HL-60 (cell line): ENCODE measurements at regions not wholly inside any gene's neighbourhood (a gene's known extent, or its start where the extent isn't known, plus 50 kb on each side); places are given as distances from the start of the nearest gene placed in this dataset.

Experiments
- DNase-seq, 2 experiments: peaks; one replicate each; pipeline ENCODE4 v3.0.0-alpha.2; 2010 to 2020; ENCODE audit warnings: low read depth in 1 of 2, low spot score in 1 of 2
- H3K27ac ChIP-seq: fragments of 250-450 bp; sonication (Bioruptor Pico); replicated peaks from 2 replicates; pipeline ENCODE4 v1.5.1; 2020; ENCODE audit warnings: mild to moderate bottlenecking, moderate library complexity
- H3K27me3 ChIP-seq: fragments of 250-450 bp; sonication (Bioruptor Pico); 2 replicates; pipeline ENCODE4 v1.5.1; 2021; ENCODE audit warnings: mild to moderate bottlenecking, moderate library complexity; ENCODE audit not compliant: insufficient read depth, poor library complexity, severe bottlenecking
- H3K4me3 ChIP-seq: replicated peaks from 2 replicates; pipeline ENCODE4 v1.5.1; 2011; ENCODE audit warnings: mild to moderate bottlenecking, control low read depth, low read length; ENCODE audit not compliant: insufficient read depth
- CTCF ChIP-seq: IDR thresholded peaks from one replicate; pipeline ENCODE4 v1.5.1; 2011; ENCODE audit warnings: low read length, control low read depth, inconsistent platforms; ENCODE audit not compliant: insufficient read depth
- GABPA ChIP-seq: IDR thresholded peaks from 2 replicates; pipeline ENCODE4 v1.6.1; 2012; ENCODE audit warnings: low read depth
- POLR2AphosphoS5 ChIP-seq: IDR thresholded peaks from 2 replicates; pipeline ENCODE4 v1.6.1; 2012; ENCODE audit warnings: low read depth
- REST ChIP-seq: IDR thresholded peaks from 2 replicates; pipeline ENCODE4 v1.6.1; 2012; ENCODE audit warnings: low read depth; ENCODE audit not compliant: insufficient replicate concordance
- SPI1 ChIP-seq: IDR thresholded peaks from 2 replicates; pipeline ENCODE4 v1.6.1; 2012; ENCODE audit warnings: low read depth, mild to moderate bottlenecking, borderline replicate concordance

GRCh38 chr11:23995891-23996290 is 501.0 kb upstream of the LUZP2 start:
- Histone ChIP-seq H3K27me3 (no peaks in the 10 kb centered on the region), H3K27ac (no peak overlapping the region), H3K4me3 (no peak overlapping the region)
- TF ChIP-seq SPI1 (no peak), GABPA (no peak), POLR2AphosphoS5 (no peak)
- no peak for DNase-seq

- TF ChIP-seq GABPA = no peak
- TF ChIP-seq SPI1 = no peak
- no peak for TF ChIP-seq REST
- TF ChIP-seq CTCF = no peak
- TF ChIP-seq POLR2AphosphoS5 = no peak
- no peak overlapping the region for H3K27ac ChIP-seq
- H3K4me3 ChIP-seq = no peak overlapping the region
Observed at GRCh38 chr11:23997356-23997755, 499.5 kb upstream of the LUZP2 start.

GRCh38 chr11:24005202-24005876 is 491.5 kb upstream of the LUZP2 start:
- no peak overlapping the region for H3K27ac ChIP-seq
- H3K4me3 ChIP-seq = no peak overlapping the region
- no peaks in the 10 kb centered on the region for H3K27me3 ChIP-seq
- no peak for DNase-seq
- TF ChIP-seq CTCF (no peak), REST (no peak)

More at GRCh38 chr11:23997356-23997755, 499.5 kb upstream of the LUZP2 start:
- H3K27me3 ChIP-seq = no peaks in the 10 kb centered on the region
- no peak for DNase-seq

- Histone ChIP-seq H3K27ac (no peak overlapping the region), H3K27me3 (no peaks in the 10 kb centered on the region), H3K4me3 (no peak overlapping the region)
- no peak for TF ChIP-seq REST
- no peak for TF ChIP-seq GABPA
- TF ChIP-seq CTCF = no peak
- no peak for TF ChIP-seq SPI1
- no peak for TF ChIP-seq POLR2AphosphoS5
- DNase-seq = no peak
Observed at GRCh38 chr11:24043842-24044241, 453.0 kb upstream of the LUZP2 start.
